ENCODE measurements at regions not wholly inside any gene's neighbourhood (a gene's known extent, or its start where the extent isn't known, plus 50 kb on each side); places are given as distances from the start of the nearest gene placed in this dataset.

DNA sequence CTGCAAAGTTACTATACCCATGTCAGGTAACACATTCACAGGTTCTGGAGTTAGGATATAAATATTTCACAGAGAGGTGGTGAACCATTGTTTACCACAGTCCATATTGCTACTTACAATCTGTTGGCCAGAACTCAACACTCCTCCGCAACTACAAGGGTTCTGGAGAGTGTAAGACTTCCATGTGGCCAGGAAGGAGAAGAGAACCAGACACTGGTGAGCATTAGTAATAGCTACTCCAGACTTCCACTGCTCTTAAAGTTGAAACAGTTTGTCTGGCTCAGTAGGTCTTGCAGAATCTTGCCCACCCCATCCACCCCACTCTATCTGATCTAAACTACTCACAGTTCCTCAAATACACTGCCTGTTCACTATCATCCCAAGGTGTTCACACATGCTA is 369.6 kb downstream of the DUSP6 start:
- no peak for DNase-seq

DNA sequence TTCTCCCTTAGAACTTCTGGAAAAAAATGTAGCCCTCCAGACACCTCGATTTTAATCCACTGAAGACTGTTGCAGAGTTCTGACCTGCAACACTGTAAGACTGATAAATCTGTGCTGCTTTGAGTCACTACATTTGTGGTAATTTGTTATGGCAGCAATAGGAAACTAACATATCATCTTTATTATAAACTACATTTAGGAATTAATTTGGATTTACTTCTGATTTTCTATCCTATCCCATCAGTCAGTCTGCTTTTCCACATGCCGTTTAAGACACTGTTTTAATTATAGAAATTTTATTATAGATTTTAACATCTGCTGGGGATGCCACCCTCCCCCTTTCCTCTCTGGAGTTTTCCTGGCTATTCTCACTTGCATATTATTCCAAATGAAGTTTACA is 375.2 kb downstream of the DUSP6 start:
- DNase-seq = no peak

DNA sequence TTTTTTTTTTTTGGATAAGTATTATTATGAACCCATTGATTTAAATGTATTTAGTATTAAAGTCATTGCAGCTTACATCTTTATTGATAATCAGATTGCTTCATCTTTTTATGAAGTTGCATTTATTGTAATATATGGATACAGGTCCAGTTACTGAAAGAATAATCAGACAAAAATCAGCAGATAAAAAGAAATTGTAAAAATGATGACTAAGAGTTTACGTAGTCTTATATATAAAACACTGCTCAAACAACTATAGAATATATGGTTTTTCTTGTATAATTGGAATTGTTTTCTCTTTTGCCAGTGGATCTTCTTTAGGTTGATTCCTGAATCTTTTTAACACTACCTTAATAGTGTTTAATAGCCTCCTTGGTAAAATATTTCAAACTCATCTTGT is 378.3 kb downstream of the DUSP6 start:
- DNase-seq = no peak

DNA sequence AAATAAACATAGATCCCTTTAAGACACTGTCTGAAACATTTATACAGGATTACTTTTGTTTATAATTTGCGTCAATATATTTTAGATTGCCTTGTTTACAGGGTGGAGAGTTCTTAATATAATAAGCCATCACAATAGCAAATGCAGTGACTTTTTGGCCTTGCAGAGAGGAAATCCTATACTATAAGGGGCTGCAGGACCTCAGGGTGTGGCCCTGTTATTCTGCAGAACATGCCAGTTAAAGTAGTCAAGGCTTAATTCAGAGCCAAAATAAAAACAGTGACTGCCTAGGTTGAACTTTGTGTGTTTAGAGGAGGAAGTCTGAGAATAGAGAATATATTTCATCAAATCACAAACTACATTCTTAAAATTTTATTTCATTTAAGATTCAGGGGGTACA is 381.6 kb downstream of the DUSP6 start:
- no peak for DNase-seq

DNA sequence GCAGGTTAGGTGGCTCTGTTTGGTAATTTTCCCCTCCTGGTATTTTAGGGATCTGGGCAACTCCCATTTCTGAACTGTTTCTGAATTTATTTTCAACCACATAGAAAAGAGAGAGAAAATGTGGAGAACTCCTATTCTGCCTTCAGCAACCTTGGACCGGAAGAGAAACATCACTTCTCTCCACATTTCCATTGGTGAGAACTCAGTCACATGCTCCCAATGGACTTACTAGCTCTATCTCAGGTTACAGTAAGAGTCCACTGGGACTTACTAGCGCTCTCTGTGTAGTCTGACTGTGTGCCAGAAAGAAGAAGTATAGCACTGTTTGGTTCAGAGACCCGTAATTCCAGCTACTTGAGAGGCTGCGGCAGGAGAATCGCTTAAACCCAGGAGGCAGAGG is 383.2 kb downstream of the DUSP6 start:
- no peak for DNase-seq

DNA sequence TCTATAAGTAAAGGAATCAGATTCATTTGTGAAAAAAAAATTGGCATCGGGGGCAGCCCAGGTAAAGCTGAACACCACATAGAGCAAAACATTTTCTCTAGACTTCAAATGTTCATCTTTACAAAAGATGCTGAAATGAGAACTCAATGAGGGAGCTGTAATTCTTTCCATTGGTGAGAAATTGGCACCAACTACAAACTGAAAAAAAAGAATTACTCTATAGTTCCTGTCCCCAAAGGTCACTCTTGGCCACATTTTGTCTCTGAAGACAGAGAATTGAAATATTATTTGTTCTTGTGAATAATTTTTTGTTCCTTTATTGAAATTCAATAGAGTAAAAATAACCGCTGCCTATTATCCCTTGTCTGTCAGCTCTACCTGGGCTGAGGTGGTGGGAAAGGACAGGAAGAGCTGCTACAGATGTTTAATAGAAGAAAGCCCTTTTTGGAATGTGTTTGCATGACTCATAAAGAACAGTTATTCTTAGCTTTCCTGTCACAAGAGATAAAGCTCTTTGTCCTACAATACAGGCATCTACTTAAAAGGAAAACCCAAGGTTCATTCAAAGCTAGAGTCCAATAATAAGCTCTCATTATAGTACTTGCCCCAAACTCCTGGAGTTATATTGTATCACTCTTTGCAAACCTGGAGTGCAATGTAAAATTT is 380.1 kb upstream of the KITLG start:
- DNase-seq = no peak

DNA sequence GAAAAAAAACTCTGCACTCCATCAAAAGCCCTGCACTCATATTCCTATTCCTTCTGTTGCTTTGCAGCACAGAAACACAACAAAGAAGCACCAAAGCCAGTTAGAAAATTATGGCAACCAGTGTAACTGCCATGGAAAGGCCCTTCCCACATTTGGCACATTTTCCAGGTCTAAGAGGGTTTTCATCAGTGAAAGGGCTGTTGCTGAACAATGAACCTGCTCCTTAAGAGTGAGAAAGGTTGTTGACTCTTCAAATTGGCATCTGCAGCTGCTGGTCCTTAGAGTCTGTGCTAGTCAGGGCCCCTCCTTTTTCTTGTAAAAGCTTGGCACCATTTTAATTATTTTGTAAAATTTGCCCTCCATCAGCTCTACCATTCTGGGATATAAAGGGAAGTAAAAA is 378.7 kb upstream of the KITLG start:
- DNase-seq = no peak

DNA sequence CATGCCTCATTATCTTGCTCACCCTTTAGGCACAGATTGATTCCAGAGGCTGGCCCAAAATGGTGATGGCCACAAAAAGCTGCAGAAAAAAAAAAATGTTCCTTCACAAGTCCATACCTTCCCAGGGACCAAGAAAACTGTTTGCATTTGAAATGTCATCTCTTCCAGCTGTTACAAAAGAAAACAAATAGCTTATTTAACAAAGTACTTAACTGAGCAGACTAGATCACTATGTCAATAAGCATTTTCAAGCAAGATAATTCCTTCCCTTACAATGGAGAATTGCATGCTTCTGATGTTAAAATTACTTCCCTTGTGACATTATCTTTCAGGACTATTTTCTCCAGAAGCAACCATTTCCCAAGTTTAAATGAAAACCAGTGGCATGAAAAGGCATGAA is 377.9 kb upstream of the KITLG start:
- DNase-seq = no peak

DNA sequence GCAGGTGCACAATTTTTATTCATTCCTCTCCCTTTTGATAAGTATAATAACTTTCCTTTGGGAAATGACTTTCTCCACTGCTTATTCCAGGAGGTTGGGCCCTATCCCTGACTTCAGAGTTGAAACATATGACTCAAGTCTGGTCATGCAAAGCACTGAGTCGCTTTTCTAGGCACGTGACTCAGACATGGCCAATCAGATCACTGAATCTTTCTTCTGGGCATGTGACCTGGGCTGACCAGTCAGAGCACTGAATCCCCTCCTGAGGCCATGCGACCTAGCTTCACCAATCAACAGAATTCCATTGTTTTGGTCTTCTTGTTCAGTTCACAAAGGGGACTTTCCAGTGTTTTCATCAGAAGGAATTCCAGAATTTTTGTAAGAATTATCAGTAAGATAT is 377.1 kb upstream of the KITLG start:
- no peak for DNase-seq

DNA sequence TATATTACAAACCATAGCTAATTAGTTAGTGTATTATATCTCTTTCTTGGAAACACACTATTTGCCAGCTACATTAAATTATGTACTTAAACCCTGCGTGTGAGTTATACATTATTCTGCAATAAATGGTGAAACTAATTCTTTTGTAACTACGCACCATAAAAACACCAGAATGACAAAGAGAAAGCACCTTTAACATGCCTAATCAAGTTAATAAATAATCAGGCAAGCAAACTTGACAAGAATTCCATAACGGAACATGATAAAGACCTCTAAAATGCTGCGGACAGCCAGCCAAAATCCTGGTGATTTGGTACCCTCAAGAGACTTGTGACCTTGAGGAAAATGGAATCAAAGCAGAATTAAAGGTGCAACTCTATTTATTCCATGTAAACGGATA is 375.3 kb upstream of the KITLG start:
- no peak for DNase-seq

DNA sequence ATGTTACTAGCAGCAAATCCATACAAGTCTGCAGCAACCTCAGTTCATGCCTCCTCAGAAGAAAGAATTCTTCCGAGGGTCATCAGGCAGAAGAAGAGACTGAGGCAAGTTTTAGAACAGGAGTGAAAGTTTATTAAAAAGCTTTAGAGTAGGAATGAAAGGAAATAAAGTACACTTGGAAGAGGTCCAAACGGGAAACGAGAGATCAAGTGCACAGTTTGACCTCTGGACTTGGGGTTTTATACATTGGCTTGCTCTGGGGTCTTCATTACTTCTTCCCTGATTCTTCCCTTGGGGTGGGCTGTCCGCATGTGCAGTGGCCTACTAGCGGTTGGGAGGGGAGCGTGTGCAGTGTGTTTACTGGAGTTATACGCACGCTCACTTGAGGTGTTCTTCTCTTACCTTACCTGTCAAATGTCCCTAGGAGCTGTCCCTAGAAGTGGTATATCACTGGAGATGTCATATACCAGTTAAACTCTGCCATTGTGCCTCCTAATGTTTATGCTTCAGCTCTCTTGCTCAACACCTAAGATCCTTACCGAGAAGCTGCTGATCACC is 372.8 kb upstream of the KITLG start:
- no peak for DNase-seq

DNA sequence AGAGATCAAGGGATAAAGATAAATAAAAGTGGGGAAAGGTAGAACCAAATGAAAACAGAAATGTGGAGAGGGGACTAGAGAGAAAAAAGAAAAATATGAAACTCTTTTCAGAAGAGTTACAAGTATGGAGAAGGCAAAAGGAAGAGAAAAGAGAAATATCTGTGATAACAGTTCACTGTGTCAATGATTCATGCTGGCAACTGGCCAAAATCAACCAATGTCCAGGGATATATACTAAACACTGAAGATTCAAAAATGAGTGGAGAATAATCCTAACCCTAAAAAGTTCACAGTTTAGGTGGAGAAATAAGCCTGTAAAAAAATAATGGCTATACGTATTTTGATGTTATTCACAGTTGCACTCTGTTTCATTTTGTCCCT is 372.3 kb upstream of the KITLG start:
- no peak for DNase-seq

DNA sequence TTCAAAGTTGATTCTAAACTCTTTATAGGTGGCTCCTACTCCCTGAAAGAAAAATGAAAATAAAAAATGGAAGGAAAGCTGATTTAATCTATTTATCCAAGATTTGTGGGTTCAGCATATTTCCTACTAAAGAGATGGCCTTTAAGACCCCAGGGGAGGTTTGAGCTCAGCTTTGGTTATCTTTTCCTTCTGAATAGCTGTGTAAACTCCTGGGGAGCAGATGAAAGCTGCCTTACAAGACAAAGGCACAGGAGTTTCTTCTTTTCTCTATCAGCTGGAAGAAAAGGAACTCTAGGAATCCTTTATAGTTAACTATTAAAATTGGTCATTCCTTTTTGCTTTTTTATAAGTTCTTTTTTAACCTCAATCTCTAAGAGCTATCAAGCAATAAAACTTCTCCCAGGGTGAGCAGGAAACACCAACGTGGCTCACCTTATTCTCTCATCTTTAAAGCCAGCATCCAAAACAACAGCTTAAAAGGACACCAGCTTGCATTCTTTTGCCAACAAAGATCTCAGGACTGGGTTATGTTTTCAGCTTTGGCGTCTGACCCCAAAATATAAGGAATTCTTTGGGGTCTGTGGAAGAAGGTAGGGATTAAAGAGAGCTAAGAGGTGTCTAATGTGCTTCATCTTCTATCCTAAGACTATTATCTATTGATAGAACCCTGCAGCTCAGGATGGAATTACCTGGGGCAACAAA is 371.7 kb upstream of the KITLG start:
- no peak for DNase-seq

DNA sequence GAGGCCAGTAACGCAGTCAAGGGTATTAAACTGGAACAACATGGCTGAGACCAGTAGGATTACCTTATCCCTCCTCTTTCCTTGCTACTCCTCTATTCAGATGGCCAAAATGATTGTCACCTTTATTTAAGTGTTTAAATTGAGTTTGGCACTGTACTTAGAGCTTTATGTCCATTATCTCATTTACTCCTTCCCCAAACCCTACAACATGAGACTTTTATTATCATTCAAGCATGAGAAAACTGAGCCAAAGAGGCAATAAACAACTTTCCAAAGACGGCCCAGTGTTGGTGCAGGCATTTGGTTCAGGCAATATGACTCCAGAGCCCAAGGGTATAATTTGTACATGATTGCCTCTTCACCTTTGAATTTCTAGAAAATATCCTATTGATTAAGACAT is 370.9 kb upstream of the KITLG start:
- no peak for DNase-seq

DNA sequence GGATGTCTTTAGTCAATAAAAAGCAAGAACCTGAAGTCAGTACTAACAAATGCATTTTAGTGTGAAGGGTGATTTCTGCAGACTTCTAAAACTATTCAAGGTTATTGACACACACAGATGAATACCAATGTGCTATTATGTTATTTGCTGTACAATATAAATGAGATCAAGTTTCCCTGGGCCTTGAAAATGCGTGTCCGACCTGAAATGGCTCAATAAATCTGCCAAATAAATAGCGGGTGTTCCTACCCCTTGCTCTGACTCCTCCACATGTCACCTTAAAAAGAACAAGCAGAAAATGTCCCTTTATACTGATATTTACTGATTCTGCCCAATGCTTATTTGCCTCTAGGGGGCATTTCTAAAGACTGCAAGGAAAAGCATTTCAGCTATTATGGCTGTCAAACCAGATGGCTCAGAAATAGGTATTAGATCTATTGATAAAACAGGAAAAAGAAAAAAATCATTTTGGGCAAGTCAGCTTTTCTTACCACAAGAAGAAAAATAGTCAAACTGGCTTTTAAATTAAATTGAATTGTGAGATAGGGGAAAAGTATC is 367.3 kb upstream of the KITLG start:
- DNase-seq = no peak

DNA sequence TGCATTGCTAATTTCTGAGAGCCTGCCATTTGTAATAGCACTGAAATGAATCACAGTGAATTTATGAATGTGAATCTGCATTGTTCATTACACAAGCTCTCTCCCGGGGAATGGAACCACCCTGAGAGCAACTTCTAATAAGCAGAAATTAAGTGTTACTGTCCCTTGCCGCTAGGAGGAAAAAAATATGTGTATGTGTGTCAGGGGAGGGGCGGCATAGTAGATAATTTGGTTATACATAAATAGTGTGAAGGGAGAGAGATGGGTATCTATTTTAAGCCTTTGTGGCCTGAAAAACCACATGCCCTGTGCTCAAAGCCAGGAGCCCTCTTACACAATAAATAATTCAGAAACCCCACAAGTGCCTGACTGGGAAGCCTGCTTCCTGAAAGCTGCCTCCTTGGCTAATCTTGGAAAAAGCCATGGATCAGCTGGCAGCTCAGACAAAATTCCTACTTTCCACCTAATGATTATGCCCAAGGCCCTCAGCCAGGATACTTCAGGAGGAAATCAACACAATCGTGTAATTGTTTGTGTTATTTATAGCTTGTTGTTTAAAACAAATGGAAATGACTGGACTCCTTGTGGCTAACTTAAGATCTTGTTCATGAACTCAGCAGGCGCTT is 366.2 kb upstream of the KITLG start:
- no peak for DNase-seq

DNA sequence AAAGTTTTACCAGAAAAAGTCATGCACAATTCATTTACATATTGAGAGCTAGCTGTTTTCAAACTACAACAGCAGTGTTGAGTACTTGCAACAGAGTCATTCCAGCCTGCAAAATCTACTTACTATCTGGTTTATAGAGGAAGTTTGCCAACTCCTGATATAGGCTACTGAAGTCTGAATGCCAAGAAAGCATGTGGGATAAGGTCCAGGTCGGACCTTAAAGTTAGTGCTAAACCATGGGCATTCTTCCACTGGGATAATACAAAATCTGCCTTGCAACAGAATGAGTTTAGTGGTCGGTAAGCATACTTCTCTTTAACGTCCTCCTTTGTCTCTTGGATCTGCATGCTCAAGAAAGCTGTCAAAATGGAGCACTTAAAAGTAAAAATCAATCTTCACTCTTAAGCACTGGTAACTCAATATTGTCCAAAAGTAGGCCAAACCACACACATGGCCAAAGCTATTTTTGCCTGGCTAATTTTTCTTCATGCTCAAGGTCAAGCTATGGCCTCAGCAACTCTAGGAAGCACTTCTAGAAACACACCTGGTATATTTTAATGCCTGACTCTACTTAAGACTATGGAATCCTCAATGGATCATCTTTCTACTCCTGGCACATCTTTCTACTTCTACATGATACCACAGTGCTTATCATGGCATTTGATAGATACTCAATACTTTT is 364.9 kb upstream of the KITLG start:
- DNase-seq = no peak

DNA sequence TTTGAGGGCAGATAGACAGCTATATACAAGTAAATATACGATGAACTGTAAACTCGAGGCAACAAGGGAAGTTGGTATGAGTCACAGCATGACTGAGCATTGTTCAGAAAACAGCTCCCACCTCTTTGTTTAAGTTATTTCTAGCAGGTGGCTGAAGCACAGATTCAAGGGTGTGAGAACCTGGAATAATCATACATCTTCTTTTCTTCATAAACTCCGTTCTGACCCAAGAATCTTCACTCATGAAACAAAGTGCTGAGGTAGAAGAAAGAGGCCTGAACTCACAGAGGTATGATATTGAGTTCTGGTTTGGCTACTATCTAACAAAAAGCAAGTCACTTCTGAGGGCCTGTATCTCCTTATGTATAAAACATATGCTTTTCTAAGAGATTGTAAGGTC is 364.1 kb upstream of the KITLG start:
- no peak for DNase-seq

DNA sequence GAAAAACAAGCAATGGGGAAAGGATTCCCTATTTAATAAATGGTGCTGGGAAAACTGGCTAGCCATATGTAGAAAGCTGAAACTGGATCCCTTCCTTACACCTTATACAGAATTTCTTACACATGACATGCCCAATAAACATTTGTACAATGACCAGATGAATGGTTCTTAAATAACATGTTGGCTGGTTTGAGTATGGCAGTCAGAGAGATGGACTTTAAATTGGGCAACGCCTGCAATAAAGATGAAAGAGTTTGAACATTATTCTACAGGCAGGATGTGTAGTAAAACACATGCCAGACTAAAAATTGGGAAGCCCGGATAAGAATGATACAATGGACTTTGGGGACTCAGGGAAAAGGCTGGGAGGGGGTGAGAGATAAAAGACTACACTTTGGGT is 360.6 kb upstream of the KITLG start:
- DNase-seq = no peak

DNA sequence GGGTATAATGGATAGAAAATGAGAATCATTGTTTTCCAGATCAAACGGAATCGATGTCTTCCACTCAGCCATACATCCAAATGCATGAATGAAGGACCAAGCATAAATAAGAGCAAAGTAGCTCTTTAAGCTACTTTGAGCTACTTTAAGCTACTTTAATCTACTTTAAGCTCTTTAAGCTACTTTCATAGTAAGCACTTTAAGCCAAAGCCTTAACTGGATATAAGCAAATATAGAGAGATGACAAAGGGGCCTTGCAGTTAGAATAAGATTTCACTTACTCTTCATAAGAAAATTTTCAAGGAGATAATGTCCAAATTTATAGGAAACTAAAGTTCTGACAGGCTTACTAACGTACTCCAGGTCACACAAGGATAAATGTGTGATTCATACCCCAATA is 355.6 kb upstream of the KITLG start:
- no peak for DNase-seq

DNA sequence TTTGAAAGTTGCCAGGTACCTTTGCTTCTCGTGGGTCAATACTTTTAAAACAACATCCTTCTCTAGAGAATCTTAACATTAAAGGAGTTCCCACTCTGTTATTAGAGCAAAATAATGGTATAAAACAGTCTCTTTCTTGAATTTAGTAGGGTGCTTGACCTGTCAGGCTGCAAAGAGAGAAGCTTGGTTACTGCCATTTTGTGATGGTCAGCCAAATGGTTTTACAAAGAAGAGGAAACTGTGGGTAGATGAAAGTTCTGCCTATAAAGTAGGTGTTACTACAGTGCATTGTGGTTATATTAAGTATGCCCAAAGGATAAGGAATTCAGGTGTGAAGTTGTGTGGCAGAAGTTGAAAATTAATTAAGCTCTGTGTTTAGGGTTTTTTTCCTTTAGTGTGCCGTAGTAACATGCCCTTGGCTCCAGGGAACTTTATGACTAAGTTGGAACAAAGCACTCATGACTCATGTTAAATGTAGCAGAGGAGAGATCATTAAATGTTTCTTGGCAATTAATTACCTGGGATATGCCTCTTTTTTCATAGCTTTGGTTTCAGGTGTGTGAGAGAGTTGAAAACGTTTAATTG is 354.0 kb upstream of the KITLG start:
- DNase-seq = no peak

DNA sequence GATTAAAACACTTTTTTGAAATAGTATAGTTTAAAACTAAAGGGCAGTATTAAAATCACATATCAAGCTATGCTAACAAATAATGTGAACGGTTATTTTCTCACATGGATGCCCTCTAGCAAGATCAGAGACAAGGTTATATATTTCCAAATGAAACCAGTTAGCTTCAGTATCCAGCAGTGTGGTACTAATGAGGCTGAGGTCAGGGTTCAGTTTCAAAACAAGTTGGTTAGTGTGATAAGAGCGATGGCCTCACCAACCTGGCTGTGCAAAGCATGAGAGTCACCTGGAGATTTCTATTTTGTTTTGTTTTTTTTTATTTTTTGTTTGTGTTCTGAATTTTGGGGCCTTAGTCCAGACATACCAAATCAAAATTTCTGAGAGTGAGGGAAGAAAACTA is 352.2 kb upstream of the KITLG start:
- no peak for DNase-seq

DNA sequence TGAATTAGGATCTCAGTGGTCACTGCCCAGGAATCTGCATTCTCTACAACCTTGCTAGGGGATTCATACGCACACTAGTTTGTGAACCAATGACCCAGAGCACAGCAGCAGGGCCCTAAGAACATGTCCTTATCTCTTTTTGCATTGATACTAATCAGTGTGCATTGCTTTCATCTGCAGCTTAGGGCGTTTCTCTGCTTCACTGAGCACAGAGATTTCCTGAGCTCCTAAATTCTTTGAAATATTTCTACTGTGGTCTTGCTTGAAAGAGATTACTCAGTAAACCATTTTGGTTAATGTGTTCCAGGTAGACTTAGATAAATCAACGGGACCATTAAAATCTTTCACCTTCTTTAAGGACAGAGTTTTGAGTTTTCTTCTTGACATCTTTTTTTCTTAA is 351.3 kb upstream of the KITLG start:
- DNase-seq = no peak

Measured in activated T-cell treated with anti-CD3 and anti-CD28 coated beads for 4 hours (primary cell).